GM21390 (cell line): ENCODE measurements at regions not wholly inside any gene's neighbourhood (a gene's known extent, or its start where the extent isn't known, plus 50 kb on each side); places are given as distances from the start of the nearest gene placed in this dataset.

Experiments
- ATAC-seq: cut with Tn5 transposase; IDR thresholded peaks from one replicate; pipeline ENCODE4 v1.9.1; 2021; ENCODE audit not compliant: unreplicated experiment

- ATAC-seq, result no peak
Measured at GRCh38 chr4:117324851-117325491, 239.6 kb upstream of the TRAM1L1 start.

DNA sequence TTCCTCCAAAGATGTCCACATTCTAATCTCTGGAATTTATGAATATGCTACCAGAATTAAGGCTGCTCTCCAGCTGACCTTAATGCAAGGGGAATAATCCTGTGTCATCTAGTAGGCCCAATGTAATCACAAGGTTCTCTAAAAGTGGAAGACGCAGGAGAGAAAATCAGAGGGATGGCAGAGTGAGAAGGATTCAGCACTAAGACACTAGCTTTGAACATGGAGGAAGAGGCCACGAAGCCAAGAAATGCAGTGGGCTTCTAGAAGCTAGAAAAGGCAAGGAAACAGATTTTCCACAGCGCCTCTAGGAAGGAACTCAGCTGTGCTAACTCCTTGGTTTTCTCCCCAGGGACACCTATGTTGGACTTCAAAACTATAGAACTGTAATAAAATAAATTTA, 240.7 kb upstream of the TRAM1L1 start:
- no peak for ATAC-seq

DNA sequence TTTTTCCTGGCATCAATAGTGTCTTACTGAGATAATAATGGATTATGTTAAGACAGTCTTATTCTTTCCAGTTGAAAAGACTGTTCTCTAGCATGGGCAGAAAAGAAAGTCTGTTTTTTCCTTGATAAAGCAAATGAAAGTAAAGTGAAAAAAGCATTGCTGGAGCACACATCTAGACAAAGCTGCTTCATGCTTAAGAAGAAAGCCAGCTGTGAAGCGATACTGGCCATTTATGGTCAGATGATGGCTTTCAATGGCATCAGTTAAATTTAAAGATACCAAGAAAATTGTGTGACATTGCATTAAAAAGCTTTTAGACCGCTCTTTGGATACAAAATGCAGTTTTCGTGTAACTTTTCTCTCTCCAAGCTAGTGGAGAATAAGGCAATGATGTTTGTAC, 242.1 kb upstream of the TRAM1L1 start:
- ATAC-seq, result no peak

DNA sequence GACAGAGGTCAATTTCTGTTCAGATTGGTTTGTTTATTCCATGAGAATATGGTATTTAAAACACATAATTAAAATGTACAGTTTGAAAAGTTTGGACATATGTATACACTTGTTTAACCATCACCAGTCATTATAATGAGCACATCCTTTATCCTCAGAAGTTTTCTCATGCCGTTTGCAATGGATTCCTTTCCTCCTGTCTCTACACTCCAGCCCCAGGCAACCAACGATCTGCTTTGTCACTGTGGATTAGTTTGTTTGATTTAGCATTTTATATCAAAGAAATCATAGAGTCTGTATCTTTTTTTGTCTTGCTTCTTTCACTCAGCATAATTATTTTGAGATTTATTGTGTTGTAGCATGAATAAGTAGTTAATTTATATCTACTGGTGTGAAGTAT, 243.0 kb upstream of the TRAM1L1 start:
- no peak for ATAC-seq

DNA sequence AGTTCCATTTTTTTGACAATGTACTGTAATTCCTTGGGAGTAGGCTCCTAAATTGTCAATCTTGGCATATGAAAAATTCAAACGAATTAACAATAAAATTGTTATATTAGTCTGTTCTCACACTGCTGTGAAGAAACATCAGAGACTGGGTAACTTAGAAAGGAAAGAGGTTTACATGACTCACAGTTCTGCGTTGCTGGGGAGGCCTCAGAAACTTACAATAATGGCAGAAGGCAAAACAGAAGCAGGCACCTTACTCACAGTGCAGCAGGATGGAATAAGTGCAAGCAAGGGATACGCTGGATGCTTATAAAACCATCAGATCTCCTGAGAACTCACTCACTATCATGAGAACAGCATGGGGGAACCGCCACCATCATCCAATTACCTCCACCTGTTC, 246.4 kb upstream of the TRAM1L1 start:
- no peak for ATAC-seq

- no peak for ATAC-seq
Measured at GRCh38 chr4:117334451-117335188, 249.2 kb upstream of the TRAM1L1 start.

DNA sequence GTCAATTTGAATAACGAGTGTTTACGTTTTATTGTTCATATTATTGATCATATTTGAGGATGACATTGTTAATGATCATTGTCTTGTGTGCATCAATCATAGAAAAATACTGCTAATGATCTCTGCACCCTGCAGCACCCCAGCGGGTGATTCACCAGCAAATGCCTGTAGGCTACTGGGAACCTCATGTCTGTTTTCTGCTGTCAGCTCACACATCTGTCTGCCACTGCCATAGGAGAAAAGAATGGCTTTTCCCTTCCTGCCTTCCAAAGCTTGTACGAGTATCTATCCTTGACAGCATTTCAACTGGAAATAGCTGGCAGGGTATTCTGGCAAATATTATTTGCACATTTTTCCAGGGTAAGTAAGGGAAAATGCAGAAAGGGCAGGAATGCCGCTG, 272.1 kb upstream of the TRAM1L1 start:
- no peak for ATAC-seq

DNA sequence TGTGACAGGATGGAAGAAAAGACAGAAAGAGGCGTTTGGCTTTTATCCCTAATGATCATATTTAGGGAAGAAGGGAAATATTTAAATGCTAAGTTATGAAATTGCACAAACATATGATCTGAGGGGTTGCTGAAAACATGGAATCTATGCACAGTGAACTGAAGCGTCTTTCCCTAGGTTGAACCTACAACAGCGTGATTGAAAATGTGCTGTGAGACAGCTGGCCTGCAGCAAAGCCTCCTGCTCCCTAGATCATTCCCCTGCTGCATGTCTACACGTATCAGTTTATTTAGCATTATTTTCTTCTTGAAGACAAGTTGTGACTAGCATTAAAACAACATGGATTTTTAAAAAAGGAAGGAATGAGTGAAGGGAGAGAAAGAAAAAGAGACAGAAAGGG, 272.5 kb upstream of the TRAM1L1 start:
- no peak for ATAC-seq

- no peak for ATAC-seq
Measured at GRCh38 chr4:117370944-117371668, 285.7 kb upstream of the TRAM1L1 start.

DNA sequence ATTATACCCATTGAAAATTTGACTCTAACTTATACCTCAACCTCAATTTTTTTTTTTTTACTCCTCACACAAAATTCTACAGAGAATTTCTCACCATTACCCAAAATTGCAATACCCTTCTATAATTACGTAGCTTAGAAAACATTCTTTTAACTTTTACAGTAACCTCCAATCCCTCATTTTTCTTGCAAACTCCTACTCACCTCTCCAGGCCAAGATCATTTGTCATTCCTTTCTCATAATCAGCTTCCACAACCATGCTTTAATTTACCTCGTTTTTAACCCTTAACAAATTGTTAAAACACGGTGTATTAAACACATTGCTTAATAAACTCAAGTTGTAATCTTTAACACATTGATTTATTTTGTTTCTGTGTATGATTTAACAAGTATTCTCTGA, 289.7 kb upstream of the TRAM1L1 start:
- no peak for ATAC-seq

- no peak for ATAC-seq
Measured at GRCh38 chr4:117376692-117377091, 291.3 kb upstream of the TRAM1L1 start.

DNA sequence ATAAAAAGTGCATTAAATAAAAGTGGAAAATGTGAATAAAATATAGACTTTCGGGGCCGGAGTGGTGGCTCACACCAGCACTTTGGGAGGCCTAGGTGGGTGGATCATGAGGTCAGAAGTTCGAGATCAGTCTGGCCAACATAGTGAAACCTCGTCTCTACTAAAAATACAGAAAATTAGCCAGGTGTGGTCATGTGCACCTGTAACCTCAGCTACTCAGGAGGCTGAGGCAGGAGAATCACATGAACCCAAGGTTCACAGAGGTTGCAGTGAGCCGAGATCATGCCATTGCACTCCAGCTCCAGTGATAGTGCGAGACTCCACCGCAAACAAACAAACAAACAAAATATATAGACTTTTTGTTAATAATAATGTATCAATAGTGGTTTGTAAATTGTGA, 293.6 kb upstream of the TRAM1L1 start:
- ATAC-seq, result no peak

GRCh38 chr4:117383468-117383867, 298.1 kb upstream of the TRAM1L1 start:
- no peak for ATAC-seq

DNA sequence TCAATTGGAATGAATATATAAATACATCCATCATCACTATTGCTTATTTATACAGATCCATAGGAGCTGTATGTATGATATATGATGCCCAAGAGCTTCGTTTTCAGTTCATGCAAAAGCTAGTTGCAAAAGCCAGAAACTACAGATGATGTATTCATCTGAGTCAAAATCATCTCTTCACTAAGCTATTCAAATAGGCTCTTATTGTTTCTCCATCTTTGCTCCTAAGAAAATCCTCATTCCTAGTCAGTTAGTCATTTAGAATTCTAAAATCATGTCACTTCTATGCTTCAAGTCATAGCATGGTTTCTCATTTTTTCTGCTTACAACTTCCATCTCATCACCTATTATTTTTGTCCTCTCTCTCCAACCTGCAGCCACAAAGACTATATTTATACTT, 300.1 kb upstream of the TRAM1L1 start:
- no peak for ATAC-seq

GRCh38 chr4:117387072-117387471, 301.7 kb upstream of the TRAM1L1 start:
- ATAC-seq, result no peak

- no peak for ATAC-seq
Measured at GRCh38 chr4:117400039-117400835, 314.9 kb upstream of the TRAM1L1 start.

GRCh38 chr4:117412661-117413060, 327.3 kb upstream of the TRAM1L1 start:
- no peak for ATAC-seq

DNA sequence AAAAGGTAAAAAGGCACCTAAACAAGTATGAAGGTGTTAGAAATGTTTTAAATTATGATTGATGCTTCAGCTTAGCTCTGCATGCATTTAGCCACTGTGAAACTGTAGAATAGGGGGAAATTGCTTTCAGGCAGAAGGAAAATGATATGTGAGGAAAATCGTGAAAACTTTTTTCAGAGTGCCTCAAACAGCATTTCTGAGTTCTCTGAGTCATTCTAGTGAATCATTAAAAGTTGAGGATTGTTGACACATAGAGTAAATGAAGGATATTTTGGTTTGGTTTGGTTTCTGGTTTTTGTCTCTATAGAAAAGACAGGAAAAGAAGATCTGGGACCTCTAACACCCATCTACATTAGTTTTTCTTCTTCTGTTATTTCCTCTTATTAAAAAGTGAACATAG, 332.5 kb upstream of the TRAM1L1 start:
- no peak for ATAC-seq

GRCh38 chr4:117420948-117421347, 335.6 kb upstream of the TRAM1L1 start:
- ATAC-seq, result no peak

DNA sequence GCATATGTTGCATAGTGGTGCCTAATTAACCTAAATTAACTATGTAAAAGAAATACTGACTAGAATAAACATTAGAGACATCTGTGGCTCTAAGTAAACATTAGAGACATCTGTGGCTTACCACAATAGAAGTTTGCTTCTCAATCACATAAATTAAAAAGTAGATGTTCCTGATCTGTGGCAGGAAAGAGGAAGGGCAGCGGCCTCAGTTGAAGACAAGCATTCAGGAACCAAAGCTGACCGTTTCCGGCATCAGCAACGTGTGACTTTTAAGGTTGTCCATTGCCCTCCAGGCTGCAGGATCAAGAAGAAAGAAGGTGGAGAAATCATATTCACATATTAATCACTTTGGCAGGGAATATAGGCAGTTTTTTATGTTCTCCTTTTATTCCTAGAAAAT, 336.3 kb upstream of the TRAM1L1 start:
- ATAC-seq, result no peak

DNA sequence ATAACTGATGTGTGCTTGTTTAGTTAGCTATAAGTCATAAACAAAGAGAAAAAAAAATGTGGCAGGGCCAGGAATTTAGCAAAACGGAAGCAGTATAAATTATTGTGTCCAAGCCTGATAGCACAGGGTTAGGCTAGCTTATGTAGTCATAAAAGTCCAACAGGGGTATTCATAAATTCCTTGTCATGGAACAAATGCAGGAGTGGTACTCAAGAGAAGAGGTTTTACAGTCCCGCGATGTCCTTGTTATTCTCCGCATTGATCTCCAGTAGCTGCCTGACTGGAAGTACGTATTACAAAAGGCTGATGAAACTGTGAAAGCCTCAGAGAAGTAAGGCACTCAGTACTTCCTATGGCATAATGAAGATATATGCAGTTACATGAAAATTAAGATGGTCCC, 336.9 kb upstream of the TRAM1L1 start:
- ATAC-seq, result no peak
